Activated naive CD8-positive, alpha-beta T cell treated with anti-CD3 and anti-CD28 coated beads, Interleukin-2, amount 10 ng/mL, durations not matched to agents 7 days and 5 days (primary cell): ENCODE measurements at regions not wholly inside any gene's neighbourhood (a gene's known extent, or its start where the extent isn't known, plus 50 kb on each side); places are given as distances from the start of the nearest gene placed in this dataset.

ENCODE experiments used
- ATAC-seq: fragments of 150-1000 bp; cut with Tn5 transposase; one replicate; pipeline ENCODE4 v1.10.0; 2021; ENCODE audit warnings: low read depth, moderate library complexity
- POLR2A ChIA-PET: fragments of 350-600 bp; sonication (Branson Sonifier 250); formaldehyde crosslinking; loops from one replicate; lab custom pipeline; 2021; ENCODE audit warnings: antibody characterized with exemption; lab: Charles Lee
- DNase-seq: peaks from one replicate; pipeline ENCODE4 v3.0.0; 2021
- H3K27ac Mint-ChIP-seq: one replicate; pipeline ENCODE4 v1.8.0; 2022; ENCODE audit warnings: mild to moderate bottlenecking, mixed read lengths
- H3K27me3 Mint-ChIP-seq: one replicate; pipeline ENCODE4 v1.8.0; 2022; ENCODE audit warnings: mild to moderate bottlenecking, moderate library complexity, mixed read lengths
- H3K36me3 Mint-ChIP-seq: one replicate; pipeline ENCODE4 v1.8.0; 2021; ENCODE audit warnings: mild to moderate bottlenecking, mixed read lengths
- H3K4me1 Mint-ChIP-seq: one replicate; pipeline ENCODE4 v1.8.0; 2021; ENCODE audit warnings: mixed read lengths
- H3K4me3 Mint-ChIP-seq: one replicate; pipeline ENCODE4 v1.8.0; 2022; ENCODE audit warnings: mild to moderate bottlenecking, moderate library complexity, mixed read lengths
- H3K9me3 Mint-ChIP-seq: one replicate; pipeline ENCODE4 v1.8.0; 2021; ENCODE audit warnings: mixed read lengths

DNA sequence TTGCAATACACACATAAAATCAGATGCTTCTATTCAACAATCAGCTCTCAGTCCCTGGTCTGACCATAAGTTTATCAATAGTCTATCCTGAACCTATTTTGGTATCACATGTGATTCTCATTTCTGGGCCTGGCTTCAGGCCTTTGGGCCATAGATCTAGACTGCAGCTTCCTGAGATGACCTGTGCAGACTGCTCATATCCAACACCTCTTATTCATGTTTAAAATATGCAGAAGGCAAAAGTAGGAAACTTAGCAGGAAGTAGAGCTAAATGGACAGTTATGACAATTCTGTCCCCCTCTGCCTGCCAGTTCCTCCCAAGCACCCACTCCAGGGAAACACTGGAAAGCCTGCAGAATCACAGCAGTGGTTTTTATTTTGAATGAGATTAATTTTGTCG is 53.3 kb downstream of the C7orf25 start:
- Mint-ChIP-seq H3K4me3 (no peak overlapping the region), H3K4me1 (peaks cover 5% of the 10 kb centered on the region), H3K36me3 (peaks cover 1% of the 10 kb centered on the region), H3K27me3 (peaks cover 32% of the 10 kb centered on the region), H3K27ac (no peak overlapping the region), H3K9me3 (peaks cover 7% of the 10 kb centered on the region)
- DNase-seq (no peak), ATAC-seq (no peak)
- POLR2A ChIA-PET, result no interaction called here

DNA sequence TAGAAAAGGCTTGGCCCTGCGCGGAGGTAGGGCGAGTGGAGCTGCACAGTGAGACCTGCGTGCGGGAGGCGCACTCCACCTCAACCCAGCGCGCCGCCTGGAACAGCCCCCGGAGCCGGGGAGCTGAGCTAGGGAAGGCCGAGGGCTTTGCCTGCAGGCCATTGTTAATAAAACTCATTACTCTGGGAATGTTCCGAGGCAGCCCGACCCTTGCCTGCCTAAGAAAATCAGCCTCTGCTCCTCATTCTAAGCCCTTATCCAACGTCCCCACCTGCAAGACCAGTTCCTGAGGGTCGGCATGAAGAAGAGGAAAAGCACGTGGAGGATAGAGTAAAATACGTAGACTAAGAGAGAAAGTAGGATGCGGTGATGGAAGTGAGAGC is 55.3 kb downstream of the C7orf25 start:
- peaks cover 44% of the 10 kb centered on the region for H3K27me3 Mint-ChIP-seq
- DNase-seq, result no peak
- peaks cover 1% of the 10 kb centered on the region for H3K36me3 Mint-ChIP-seq
- H3K4me1 Mint-ChIP-seq, result peaks cover 5% of the 10 kb centered on the region
- H3K4me3 Mint-ChIP-seq, result peak overlapping the region; percentile 82
- H3K27ac Mint-ChIP-seq, result no peak overlapping the region
- no peak for ATAC-seq
- H3K9me3 Mint-ChIP-seq, result no peaks in the 10 kb centered on the region
- POLR2A ChIA-PET, result no interaction called here

DNA sequence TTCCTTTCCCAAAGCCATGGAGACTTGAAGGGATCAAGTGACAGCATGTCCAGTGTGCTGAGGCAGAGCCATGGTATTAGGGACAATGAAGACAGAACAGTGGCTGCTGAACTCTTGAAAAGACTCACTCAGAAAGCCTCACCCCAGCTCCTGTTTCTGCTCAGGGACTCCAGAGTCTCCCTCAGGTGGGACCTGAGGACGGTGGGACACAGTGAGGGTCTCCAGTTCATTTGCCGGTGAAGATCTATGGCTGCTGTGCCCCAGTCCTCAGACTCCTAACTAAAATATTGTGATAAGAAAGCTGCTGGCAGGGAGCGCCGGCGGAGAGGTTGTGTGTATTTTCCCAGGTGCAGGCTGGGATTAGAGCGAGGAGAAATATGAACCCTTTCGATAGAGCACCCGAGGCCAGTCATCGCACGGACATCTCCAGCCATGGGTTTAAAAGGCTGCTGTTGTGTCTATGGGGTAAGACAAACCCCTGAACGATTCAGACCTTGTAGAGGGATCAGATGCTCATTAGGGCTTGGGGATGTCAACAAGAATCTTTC is 57.2 kb downstream of the C7orf25 start:
- H3K4me1 Mint-ChIP-seq, result peaks cover 5% of the 10 kb centered on the region
- no peaks in the 10 kb centered on the region for H3K9me3 Mint-ChIP-seq
- H3K27me3 Mint-ChIP-seq, result peaks cover 42% of the 10 kb centered on the region
- ATAC-seq, result no peak
- no peak overlapping the region for H3K4me3 Mint-ChIP-seq
- DNase-seq, result no peak
- H3K27ac Mint-ChIP-seq, result no peak overlapping the region
- POLR2A ChIA-PET, result no interaction called here
- H3K36me3 Mint-ChIP-seq, result no peaks in the 10 kb centered on the region

- ATAC-seq, result no peak
- Mint-ChIP-seq H3K4me1 (peaks cover 5% of the 10 kb centered on the region), H3K27me3 (peaks cover 39% of the 10 kb centered on the region), H3K4me3 (no peak overlapping the region), H3K9me3 (no peaks in the 10 kb centered on the region), H3K36me3 (no peaks in the 10 kb centered on the region), H3K27ac (no peak overlapping the region)
- POLR2A ChIA-PET, result no interaction called here
- no peak for DNase-seq
These were observed 59.3 kb downstream of the C7orf25 start for GRCh38 chr7:42852531-42852930.

GRCh38 chr7:42843205-42843800 is 68.6 kb downstream of the C7orf25 start:
- no peaks in the 10 kb centered on the region for H3K4me1 Mint-ChIP-seq
- H3K4me3 Mint-ChIP-seq, result no peak overlapping the region
- no peak overlapping the region for H3K27ac Mint-ChIP-seq
- POLR2A ChIA-PET, result no interaction called here
- H3K27me3 Mint-ChIP-seq, result peaks cover 22% of the 10 kb centered on the region
- no peaks in the 10 kb centered on the region for H3K9me3 Mint-ChIP-seq
- no peaks in the 10 kb centered on the region for H3K36me3 Mint-ChIP-seq
- DNase-seq (no peak), ATAC-seq (no peak)

DNA sequence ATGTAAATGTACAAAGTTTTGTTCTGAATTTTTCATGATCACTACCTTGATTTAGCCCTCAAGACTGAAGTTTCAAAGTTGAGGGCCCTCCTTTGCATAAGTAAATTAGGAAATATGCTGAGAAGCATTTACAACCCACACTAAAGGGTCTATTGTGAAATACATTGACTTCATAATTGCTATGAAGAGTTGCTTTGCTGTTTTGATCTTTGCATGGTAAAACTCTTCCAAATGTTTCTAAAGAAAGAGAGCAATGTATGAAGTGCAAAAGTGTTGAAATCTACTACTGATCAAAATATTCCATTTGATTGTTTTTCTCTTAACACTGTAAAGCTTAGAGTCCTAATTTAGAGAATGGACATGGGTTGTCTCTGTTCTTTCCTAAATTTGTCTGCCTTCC is 77.2 kb downstream of the C7orf25 start:
- no peak overlapping the region for H3K4me3 Mint-ChIP-seq
- no peaks in the 10 kb centered on the region for H3K4me1 Mint-ChIP-seq
- DNase-seq (no peak), ATAC-seq (no peak)
- H3K9me3 Mint-ChIP-seq, result no peaks in the 10 kb centered on the region
- no peaks in the 10 kb centered on the region for H3K36me3 Mint-ChIP-seq
- POLR2A ChIA-PET, result no interaction called here
- no peak overlapping the region for H3K27ac Mint-ChIP-seq
- H3K27me3 Mint-ChIP-seq, result peaks cover 5% of the 10 kb centered on the region

DNA sequence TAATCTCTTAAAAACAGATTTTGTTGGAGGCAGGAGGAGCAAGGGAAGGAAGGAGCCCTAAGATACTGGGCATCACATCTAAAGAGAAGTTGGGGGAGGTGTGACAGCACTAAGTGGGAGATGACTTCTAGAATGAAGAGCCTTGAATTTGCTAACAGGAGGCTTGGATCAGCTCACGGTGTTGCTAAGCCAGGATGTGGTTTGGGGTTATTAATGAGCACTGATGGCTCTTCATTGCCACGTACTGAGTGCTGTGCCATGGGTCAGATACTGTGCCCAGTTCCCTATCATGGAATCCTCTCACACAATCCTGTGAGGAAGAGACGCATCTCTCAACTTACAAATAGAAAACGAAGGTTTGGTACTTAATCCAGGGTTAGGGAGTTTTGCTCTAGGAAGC is 78.5 kb downstream of the C7orf25 start:
- POLR2A ChIA-PET, result no interaction called here
- no peak for ATAC-seq
- H3K27me3 Mint-ChIP-seq, result peaks cover 5% of the 10 kb centered on the region
- no peak overlapping the region for H3K4me3 Mint-ChIP-seq
- no peaks in the 10 kb centered on the region for H3K4me1 Mint-ChIP-seq
- DNase-seq, result no peak
- H3K27ac Mint-ChIP-seq, result no peak overlapping the region
- H3K36me3 Mint-ChIP-seq, result no peaks in the 10 kb centered on the region
- H3K9me3 Mint-ChIP-seq, result no peaks in the 10 kb centered on the region

DNA sequence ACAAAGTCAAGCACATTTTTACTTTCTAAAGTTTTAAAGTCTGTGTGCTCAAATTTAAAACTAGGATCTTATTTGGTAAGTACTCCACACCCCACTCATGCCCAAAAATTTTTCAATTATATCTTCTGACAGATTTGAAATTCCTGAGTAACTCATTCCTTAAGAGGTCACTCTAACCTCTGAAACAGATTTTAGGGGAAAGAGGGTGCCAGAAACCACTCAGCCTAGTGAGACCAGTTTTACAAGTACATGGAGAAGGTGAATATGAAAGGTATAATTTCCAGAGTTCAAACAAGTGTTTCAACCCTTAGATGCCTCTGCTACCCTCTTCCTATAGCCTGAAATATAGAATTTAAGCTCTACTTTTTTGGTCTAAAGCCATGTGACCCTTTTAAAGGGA is 79.2 kb downstream of the C7orf25 start:
- no peak overlapping the region for H3K27ac Mint-ChIP-seq
- H3K4me1 Mint-ChIP-seq, result no peaks in the 10 kb centered on the region
- DNase-seq, result no peak
- no peak overlapping the region for H3K4me3 Mint-ChIP-seq
- no peaks in the 10 kb centered on the region for H3K9me3 Mint-ChIP-seq
- POLR2A ChIA-PET, result no interaction called here
- ATAC-seq, result no peak
- peaks cover 5% of the 10 kb centered on the region for H3K27me3 Mint-ChIP-seq
- no peaks in the 10 kb centered on the region for H3K36me3 Mint-ChIP-seq

DNA sequence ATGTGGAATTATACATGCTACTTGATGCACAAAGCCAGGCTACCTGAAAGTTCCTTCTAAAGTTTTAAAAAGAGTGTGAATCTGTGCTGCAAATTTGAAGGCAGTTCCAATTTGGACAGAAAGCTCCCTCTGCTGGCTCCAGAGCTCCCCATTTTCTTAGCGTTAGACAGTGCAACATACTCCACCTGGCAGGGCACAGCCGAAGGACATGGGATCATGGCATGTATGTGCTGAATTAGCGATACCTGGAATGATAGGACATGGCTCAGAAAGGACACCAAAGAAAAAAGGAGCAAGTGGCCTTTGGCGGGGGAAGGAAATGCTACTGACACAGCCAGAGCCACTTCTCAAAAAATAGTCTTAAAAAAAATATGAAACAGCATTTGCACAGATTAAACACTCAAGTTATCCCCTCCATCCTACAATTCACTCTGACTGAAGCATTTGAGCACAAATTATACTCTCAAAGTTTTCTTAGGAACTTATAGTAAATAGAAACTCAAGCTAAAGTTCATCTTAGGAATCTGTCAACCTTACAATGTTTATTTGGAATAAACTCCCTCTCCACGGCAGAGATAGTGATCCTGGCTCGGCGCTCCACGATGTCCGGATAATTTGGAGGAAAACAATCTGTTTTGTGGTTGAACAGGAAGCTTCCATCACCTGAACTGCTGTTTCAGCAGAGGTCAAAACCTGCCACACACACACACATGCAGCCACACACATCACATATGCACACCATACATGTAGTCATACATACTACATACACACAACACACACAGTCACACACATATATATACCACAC is 80.0 kb downstream of the C7orf25 start:
- POLR2A ChIA-PET, result no interaction called here
- H3K4me3 Mint-ChIP-seq, result no peak overlapping the region
- no peaks in the 10 kb centered on the region for H3K36me3 Mint-ChIP-seq
- H3K9me3 Mint-ChIP-seq, result no peaks in the 10 kb centered on the region
- peaks cover 5% of the 10 kb centered on the region for H3K27me3 Mint-ChIP-seq
- H3K27ac Mint-ChIP-seq, result no peak overlapping the region
- no peaks in the 10 kb centered on the region for H3K4me1 Mint-ChIP-seq
- no peak for ATAC-seq
- no peak for DNase-seq

DNA sequence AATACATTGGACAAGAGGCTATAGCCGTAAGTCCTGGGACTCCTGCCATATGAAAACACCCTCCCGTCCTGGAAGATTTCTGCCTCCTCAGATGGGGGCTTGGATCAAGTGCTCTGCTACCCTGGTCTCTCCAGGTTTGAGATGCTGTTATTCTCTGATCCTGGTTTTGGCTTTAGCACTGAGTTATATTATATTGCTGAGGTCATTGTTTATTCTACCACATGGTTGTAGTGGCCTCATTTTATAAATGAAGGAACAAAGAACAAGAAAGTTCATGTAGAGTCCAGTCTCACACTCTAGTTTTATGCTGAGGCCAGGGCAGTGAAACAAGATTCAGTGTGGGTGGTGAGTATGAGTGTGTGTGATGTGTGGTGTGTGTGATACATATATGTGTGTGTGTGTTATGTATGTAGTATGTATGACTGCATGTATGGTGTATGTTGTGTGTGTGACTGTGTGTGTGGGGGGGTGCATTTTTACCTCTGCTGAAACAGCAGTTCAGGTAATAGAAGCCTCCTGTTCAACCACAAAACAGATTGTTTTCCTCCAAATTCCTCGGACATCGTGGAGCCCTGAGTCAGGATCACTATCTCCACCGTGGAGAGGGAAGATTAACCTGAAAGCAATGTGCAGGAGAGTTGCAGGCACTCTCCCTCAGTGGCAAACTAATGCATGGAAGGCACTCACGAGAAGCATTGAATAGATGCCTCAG is 80.7 kb downstream of the C7orf25 start:
- DNase-seq, result no peak
- ATAC-seq, result no peak
- no peak overlapping the region for H3K4me3 Mint-ChIP-seq
- peaks cover 5% of the 10 kb centered on the region for H3K27me3 Mint-ChIP-seq
- no peaks in the 10 kb centered on the region for H3K36me3 Mint-ChIP-seq
- no peak overlapping the region for H3K27ac Mint-ChIP-seq
- POLR2A ChIA-PET, result no interaction called here
- H3K4me1 Mint-ChIP-seq, result no peaks in the 10 kb centered on the region
- H3K9me3 Mint-ChIP-seq, result no peaks in the 10 kb centered on the region

- POLR2A ChIA-PET, result no interaction called here
These were observed 99.1 kb downstream of the C7orf25 start for GRCh38 chr7:42812779-42813178.

DNA sequence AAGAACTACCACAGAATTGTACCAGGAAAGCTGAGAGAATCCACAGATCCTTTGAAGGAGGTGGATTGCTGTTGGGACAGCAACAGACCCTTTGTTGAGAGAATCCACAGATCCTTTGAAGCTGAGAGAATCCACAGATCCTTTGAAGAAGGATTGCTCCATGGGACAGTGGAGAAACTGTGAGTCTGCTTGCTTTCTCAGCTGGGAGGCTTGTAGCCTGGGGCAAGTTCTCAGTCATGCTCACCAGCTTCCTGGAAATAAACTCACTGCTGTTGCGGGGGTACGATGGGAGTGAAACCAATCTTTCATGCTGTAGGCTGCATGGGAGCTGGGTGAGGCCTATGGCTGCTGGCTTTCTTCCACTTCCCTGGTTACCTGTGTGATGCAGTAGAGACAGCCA is 106.3 kb downstream of the C7orf25 start:
- Mint-ChIP-seq H3K4me3 (no peak overlapping the region), H3K27me3 (peaks cover 2% of the 10 kb centered on the region), H3K9me3 (peaks cover 3% of the 10 kb centered on the region), H3K27ac (no peak overlapping the region), H3K36me3 (no peaks in the 10 kb centered on the region), H3K4me1 (no peaks in the 10 kb centered on the region)
- ATAC-seq (no peak), DNase-seq (no peak)
- POLR2A ChIA-PET, result no interaction called here

More at GRCh38 chr7:42812779-42813178, 99.1 kb downstream of the C7orf25 start:
- Mint-ChIP-seq H3K36me3 (no peaks in the 10 kb centered on the region), H3K27ac (no peak overlapping the region), H3K4me3 (no peak overlapping the region), H3K27me3 (no peaks in the 10 kb centered on the region), H3K4me1 (no peaks in the 10 kb centered on the region), H3K9me3 (no peaks in the 10 kb centered on the region)
- DNase-seq, result no peak
- ATAC-seq, result no peak

DNA sequence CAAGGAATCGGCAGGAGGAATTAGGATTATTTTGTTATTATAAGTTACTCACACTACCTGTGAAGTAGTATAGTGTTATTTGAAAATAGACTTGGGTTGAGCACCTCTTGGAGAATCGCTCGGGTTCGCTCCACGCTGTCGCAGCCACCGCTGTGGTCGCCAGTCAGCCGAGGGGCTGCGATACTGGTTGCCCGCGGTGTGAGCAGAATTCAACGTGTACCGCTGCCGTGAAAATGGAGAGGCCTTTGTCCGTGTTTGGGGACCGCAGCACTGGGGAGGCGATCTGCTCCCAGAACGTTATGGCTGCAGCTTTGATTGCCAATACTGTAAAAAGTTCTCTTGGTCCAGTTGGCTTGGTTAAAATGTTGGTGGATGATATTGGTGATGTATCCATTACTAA is 117.2 kb downstream of the C7orf25 start:
- Mint-ChIP-seq H3K27ac (no peak overlapping the region), H3K4me1 (no peaks in the 10 kb centered on the region), H3K9me3 (peaks cover 2% of the 10 kb centered on the region), H3K4me3 (no peak overlapping the region), H3K27me3 (peaks cover 2% of the 10 kb centered on the region), H3K36me3 (no peaks in the 10 kb centered on the region)
- ATAC-seq, result no peak
- POLR2A ChIA-PET, result no interaction called here
- no peak for DNase-seq

GRCh38 chr7:42792841-42793240 is 119.0 kb downstream of the C7orf25 start:
- H3K27ac Mint-ChIP-seq, result no peak overlapping the region
- H3K36me3 Mint-ChIP-seq, result no peaks in the 10 kb centered on the region
- POLR2A ChIA-PET, result no interaction called here
- H3K4me3 Mint-ChIP-seq, result no peak overlapping the region
- ATAC-seq (no peak), DNase-seq (no peak)
- no peaks in the 10 kb centered on the region for H3K4me1 Mint-ChIP-seq
- peaks cover 2% of the 10 kb centered on the region for H3K27me3 Mint-ChIP-seq
- H3K9me3 Mint-ChIP-seq, result peaks cover 2% of the 10 kb centered on the region
